Esophagus squamous epithelium (tissue), 5 donors: ENCODE measurements at regions not wholly inside any gene's neighbourhood (a gene's known extent, or its start where the extent isn't known, plus 50 kb on each side); places are given as distances from the start of the nearest gene placed in this dataset.

ENCODE experiments used
- DNase-seq: peaks from one replicate; lab custom pipeline; 2025; lab: John Stamatoyannopoulos, UW
- H3K27ac ChIP-seq, 4 donors: fragments of 200-600 bp; sonication (generic); one replicate each; pipeline ENCODE4 v1.5.1; 2016 to 2019; ENCODE audit warnings: mild to moderate bottlenecking in 1 of 4
- H3K27me3 ChIP-seq, 4 donors: fragments of 200-600 bp; sonication (generic); 1 replicate in 3 of 4; 2 replicates in 1 of 4; pipeline versions ENCODE4 v1.5.1 to v1.6.0; 2017 to 2021; ENCODE audit warnings: antibody characterized with exemption in 1 of 4
- H3K36me3 ChIP-seq, 3 donors: fragments of 200-600 bp; sonication (generic); one replicate each; pipeline ENCODE4 v1.5.1; 2016 to 2019
- H3K4me1 ChIP-seq, 3 donors: fragments of 200-600 bp; sonication (generic); one replicate each; pipeline ENCODE4 v1.5.1; 2017 to 2019
- H3K4me3 ChIP-seq, 4 donors: fragments of 200-600 bp; sonication (generic); 1 replicate in 3 of 4; 2 replicates in 1 of 4; pipeline ENCODE4 v1.5.1; 2016 to 2019; ENCODE audit warnings: mild to moderate bottlenecking in 2 of 4, moderate library complexity in 1 of 4
- H3K9me3 ChIP-seq, 3 donors: fragments of 200-600 bp; sonication (generic); one replicate each; pipeline ENCODE4 v1.5.1; 2016 to 2019
- CTCF ChIP-seq, 6 experiments: fragments of 450-650 bp in 4 of 6; fragments of 200-600 bp in 2 of 6; sonication (generic) in 2 of 6; IDR thresholded peaks; one replicate each; pipeline ENCODE4 v1.5.1; 2016 to 2019; ENCODE audit warnings: antibody characterized with exemption in 6 of 6, mild to moderate bottlenecking in 4 of 6, moderate library complexity in 4 of 6
- POLR2A ChIP-seq, 4 donors: fragments of 450-650 bp; IDR thresholded peaks; one replicate each; pipeline ENCODE4 v1.6.1; 2017; ENCODE audit warnings: antibody characterized with exemption in 4 of 4, mild to moderate bottlenecking in 4 of 4, moderate library complexity in 3 of 4
- WGBS, 2 donors: methylation state at CpG; one replicate each; pipeline ENCODE4 v1.1.5; 2018; 5-methylcytosine and 5-hydroxymethylcytosine counted together
- intact Hi-C: fragments of 100-400 bp; cut with DNase I; formaldehyde crosslinking; loops from one replicate; pipeline ENCODE4 v1.15.0; 2022
- donor health status: DM: yes; HTN: yes; CAD: no.

GRCh38 chr10:4595719-4596319 lies 230.2 kb upstream of the AKR1E2 start:
- H3K4me3 ChIP-seq: no peak overlapping the region
- H3K27me3 ChIP-seq: no peaks in the 10 kb centered on the region
- DNase-seq: no peak
- intact Hi-C loops: no loop called here
- TF ChIP-seq POLR2A (IDR thresholded peaks at IDR 0.05) (no peak), CTCF (IDR thresholded peaks at IDR 0.05) (no peak)
- H3K27ac ChIP-seq: no peak overlapping the region
- H3K9me3 ChIP-seq: no peaks in the 10 kb centered on the region
- WGBS, 2 donors: 93 to 97% methylated on average over 4 of the region's 4 CpGs
- H3K36me3 ChIP-seq: no peaks in the 10 kb centered on the region
- no peaks in the 10 kb centered on the region for H3K4me1 ChIP-seq

- no peak overlapping the region for H3K27ac ChIP-seq
- WGBS, 2 donors: 85 to 90% methylated on average over 1 of the region's 1 CpG
- no peaks in the 10 kb centered on the region for H3K9me3 ChIP-seq
- H3K4me3 ChIP-seq: no peak overlapping the region
- H3K4me1 ChIP-seq: no peaks in the 10 kb centered on the region
- H3K27me3 ChIP-seq: no peaks in the 10 kb centered on the region
- no peak for TF ChIP-seq POLR2A (IDR thresholded peaks at IDR 0.05)
- no peaks in the 10 kb centered on the region for H3K36me3 ChIP-seq
- intact Hi-C loops: no loop called here
- no peak for DNase-seq
Observed at GRCh38 chr10:4590807-4591206, 235.2 kb upstream of the AKR1E2 start.

- TF ChIP-seq CTCF (IDR thresholded peaks at IDR 0.05) (no peak), POLR2A (IDR thresholded peaks at IDR 0.05) (no peak)
- H3K27ac ChIP-seq: no peak overlapping the region
- H3K4me3 ChIP-seq: no peak overlapping the region
- no peak for DNase-seq
- no peaks in the 10 kb centered on the region for H3K36me3 ChIP-seq
- 84 to 87% methylated on average over 3 of the region's 3 CpGs for WGBS, 2 donors
- intact Hi-C loops: no loop called here
- H3K4me1 ChIP-seq: no peaks in the 10 kb centered on the region
- no peaks in the 10 kb centered on the region for H3K27me3 ChIP-seq
- no peaks in the 10 kb centered on the region for H3K9me3 ChIP-seq
Observed at GRCh38 chr10:4588824-4589223, 237.2 kb upstream of the AKR1E2 start.

- Histone ChIP-seq H3K4me3 (no peak overlapping the region), H3K27me3 (no peaks in the 10 kb centered on the region), H3K9me3 (no peaks in the 10 kb centered on the region), H3K36me3 (no peaks in the 10 kb centered on the region), H3K27ac (no peak overlapping the region), H3K4me1 (no peaks in the 10 kb centered on the region)
- TF ChIP-seq CTCF (IDR thresholded peaks at IDR 0.05): no peak
- TF ChIP-seq POLR2A (IDR thresholded peaks at IDR 0.05): no peak
- no peak for DNase-seq
- 100% methylated on average over 1 of the region's 1 CpG; no CpG with 5 or more reads in 1 of the 2 donors for WGBS, 2 donors
- intact Hi-C loops: no loop called here
Observed at GRCh38 chr10:4587466-4587865, 238.5 kb upstream of the AKR1E2 start.

- TF ChIP-seq POLR2A (IDR thresholded peaks at IDR 0.05) (no peak), CTCF (IDR thresholded peaks at IDR 0.05) (no peak)
- Histone ChIP-seq H3K27ac (no peak overlapping the region), H3K9me3 (no peaks in the 10 kb centered on the region), H3K27me3 (no peaks in the 10 kb centered on the region), H3K4me1 (no peaks in the 10 kb centered on the region), H3K36me3 (no peaks in the 10 kb centered on the region), H3K4me3 (no peak overlapping the region)
- intact Hi-C loops: no loop called here
- 75 to 77% methylated on average over 4 of the region's 4 CpGs for WGBS, 2 donors
- DNase-seq: no peak
Observed at GRCh38 chr10:4586776-4587175, 239.2 kb upstream of the AKR1E2 start.

- 72% methylated on average over 3 of the region's 3 CpGs for WGBS, 2 donors
- DNase-seq: no peak
- intact Hi-C loops: no loop called here
- Histone ChIP-seq H3K9me3 (no peaks in the 10 kb centered on the region), H3K27ac (no peak overlapping the region), H3K4me3 (no peak overlapping the region), H3K36me3 (no peaks in the 10 kb centered on the region), H3K27me3 (no peaks in the 10 kb centered on the region), H3K4me1 (no peaks in the 10 kb centered on the region)
- no peak for TF ChIP-seq CTCF (IDR thresholded peaks at IDR 0.05)
- no peak for TF ChIP-seq POLR2A (IDR thresholded peaks at IDR 0.05)
Observed at GRCh38 chr10:4581929-4582328, 244.1 kb upstream of the AKR1E2 start.
